Neural cell (in vitro differentiated cells): ENCODE measurements at regions not wholly inside any gene's neighbourhood (a gene's known extent, or its start where the extent isn't known, plus 50 kb on each side); places are given as distances from the start of the nearest gene placed in this dataset.

Experiments
- H2AFZ ChIP-seq: fragments of 200-600, 300-800 bp; sonication (generic), shearing (Covaris generic); 2 replicates; pipeline ENCODE4 v1.6.0; 2014; ENCODE audit warnings: low read depth, mild to moderate bottlenecking, antibody characterized with exemption, low read length, moderate library complexity
- H3F3A ChIP-seq: fragments of 200-600 bp; shearing (Covaris generic); 2 replicates; pipeline ENCODE4 v1.6.1; 2016; ENCODE audit warnings: mild to moderate bottlenecking, moderate library complexity, mixed read lengths, antibody characterized with exemption, low read length; ENCODE audit not compliant: insufficient read depth, poor library complexity, severe bottlenecking
- H3K27ac ChIP-seq: fragments of 200-600, 300-800 bp; sonication (generic), shearing (Covaris generic); 2 replicates; pipeline ENCODE4 v1.5.1; 2014; ENCODE audit warnings: mild to moderate bottlenecking, low read length, moderate library complexity
- H3K27me3 ChIP-seq: fragments of 300-800, 200-600 bp; sonication (generic), shearing (Covaris generic); 2 replicates; pipeline ENCODE4 v1.6.0; 2014; ENCODE audit warnings: mild to moderate bottlenecking, low read depth, low read length, moderate library complexity; ENCODE audit not compliant: insufficient read depth
- H3K36me3 ChIP-seq: fragments of 300-800, 200-600 bp; sonication (generic), shearing (Covaris generic); 2 replicates; pipeline ENCODE4 v1.5.1; 2014; ENCODE audit warnings: mild to moderate bottlenecking, antibody characterized with exemption, low read length, moderate library complexity; ENCODE audit not compliant: insufficient read depth
- H3K4me2 ChIP-seq: fragments of 300-800, 200-600 bp; sonication (generic), shearing (Covaris generic); 2 replicates; pipeline ENCODE4 v1.6.0; 2014; ENCODE audit warnings: mild to moderate bottlenecking, low read length
- H3K4me3 ChIP-seq: fragments of 300-800, 200-600 bp; sonication (generic), shearing (Covaris generic); 2 replicates; pipeline ENCODE4 v1.5.1; 2014; ENCODE audit warnings: mild to moderate bottlenecking, low read length, moderate library complexity
- H3K79me2 ChIP-seq: fragments of 200-600 bp; shearing (Covaris generic); replicated peaks from 2 replicates; pipeline ENCODE4 v1.6.0; 2014; ENCODE audit warnings: mild to moderate bottlenecking, low read length, moderate library complexity; ENCODE audit not compliant: insufficient read depth
- H3K9ac ChIP-seq: fragments of 300-800, 200-600 bp; sonication (generic), shearing (Covaris generic); 2 replicates; pipeline ENCODE4 v1.6.1; 2016; ENCODE audit warnings: mild to moderate bottlenecking, low read length, mixed read lengths
- H3K9me2 ChIP-seq: fragments of 200-600 bp; shearing (Covaris generic); 2 replicates; pipeline ENCODE4 v1.6.1; 2016; ENCODE audit warnings: mild to moderate bottlenecking, low read length, mixed read lengths; ENCODE audit not compliant: insufficient read depth
- H3K9me3 ChIP-seq: fragments of 200-600, 300-800 bp; sonication (generic), shearing (Covaris generic); 2 replicates; pipeline ENCODE4 v1.6.1; 2016; ENCODE audit warnings: mild to moderate bottlenecking, mixed run types, low read length, moderate library complexity, mixed read lengths
- H4K20me1 ChIP-seq: fragments of 200-600 bp; shearing (Covaris generic); 2 replicates; pipeline ENCODE4 v1.6.1; 2016; ENCODE audit warnings: mild to moderate bottlenecking, mixed run types; ENCODE audit not compliant: insufficient read depth
- CTCF ChIP-seq: fragments of 450-650 bp; IDR thresholded peaks from 2 replicates; pipeline ENCODE4 v1.5.1; 2014; ENCODE audit warnings: antibody characterized with exemption, mild to moderate bottlenecking, moderate library complexity; ENCODE audit not compliant: poor library complexity, severe bottlenecking
- EP300 ChIP-seq: fragments of 450-650 bp; conservative IDR thresholded peaks from 2 replicates; pipeline ENCODE4 v1.6.1; 2014; ENCODE audit warnings: antibody characterized with exemption, mild to moderate bottlenecking, moderate library complexity; ENCODE audit not compliant: poor library complexity, severe bottlenecking
- EZH2 ChIP-seq: fragments of 200-600, 300-800 bp; shearing (Covaris generic), sonication (generic); IDR thresholded peaks from 2 replicates; pipeline ENCODE4 v1.6.1; 2014; ENCODE audit warnings: antibody characterized with exemption, low read length, borderline replicate concordance, mild to moderate bottlenecking; ENCODE audit not compliant: insufficient read depth, poor library complexity, severe bottlenecking
- MXI1 ChIP-seq: fragments of 450-650 bp; conservative IDR thresholded peaks from 2 replicates; pipeline ENCODE4 v1.6.1; 2014; ENCODE audit warnings: antibody characterized with exemption, mild to moderate bottlenecking; ENCODE audit not compliant: poor library complexity, severe bottlenecking
- POLR2AphosphoS5 ChIP-seq: IDR thresholded peaks from 2 replicates; pipeline ENCODE4 v1.6.1; 2012
- RAD21 ChIP-seq: fragments of 450-650 bp; conservative IDR thresholded peaks from 2 replicates; pipeline ENCODE4 v1.6.1; 2014; ENCODE audit warnings: antibody characterized with exemption, mild to moderate bottlenecking, moderate library complexity
- REST ChIP-seq: IDR thresholded peaks from 2 replicates; pipeline ENCODE4 v1.6.1; 2012; ENCODE audit warnings: borderline replicate concordance
- SMC3 ChIP-seq: fragments of 450-650 bp; conservative IDR thresholded peaks from 2 replicates; pipeline ENCODE4 v1.6.1; 2014; ENCODE audit warnings: antibody characterized with exemption, mild to moderate bottlenecking, moderate library complexity; ENCODE audit not compliant: poor library complexity
- TAF1 ChIP-seq: IDR thresholded peaks from 2 replicates; pipeline ENCODE4 v1.6.1; 2012; ENCODE audit warnings: low read depth

- Histone ChIP-seq H3K36me3 (no peaks in the 10 kb centered on the region), H3K9me3 (no peaks in the 10 kb centered on the region), H3K79me2 (no peaks in the 10 kb centered on the region), H3K4me2 (no peak overlapping the region), H3K4me3 (no peak overlapping the region), H4K20me1 (no peaks in the 10 kb centered on the region), H3K27me3 (no peaks in the 10 kb centered on the region), H3K9me2 (no peaks in the 10 kb centered on the region), H3K9ac (no peak overlapping the region), H2AFZ (no peak overlapping the region), H3F3A (no peaks in the 10 kb centered on the region), H3K27ac (no peak overlapping the region)
- no peak for TF ChIP-seq MXI1
- TF ChIP-seq REST = no peak
- no peak for TF ChIP-seq CTCF
- no peak for TF ChIP-seq RAD21
- TF ChIP-seq TAF1 = no peak
- no peak for TF ChIP-seq EP300
- no peak for TF ChIP-seq EZH2
- TF ChIP-seq SMC3 = no peak
- TF ChIP-seq POLR2AphosphoS5 = no peak
These were observed 92.8 kb upstream of the PLXNC1 start for GRCh38 chr12:94055528-94055927.

- Histone ChIP-seq H3F3A (no peaks in the 10 kb centered on the region), H3K4me2 (no peak overlapping the region), H2AFZ (no peak overlapping the region), H3K9ac (no peak overlapping the region), H3K4me3 (no peak overlapping the region), H3K27ac (no peak overlapping the region), H3K9me2 (no peaks in the 10 kb centered on the region), H4K20me1 (no peaks in the 10 kb centered on the region), H3K79me2 (no peaks in the 10 kb centered on the region), H3K36me3 (no peaks in the 10 kb centered on the region), H3K27me3 (no peaks in the 10 kb centered on the region), H3K9me3 (no peaks in the 10 kb centered on the region)
- TF ChIP-seq TAF1 = no peak
- no peak for TF ChIP-seq EZH2
- no peak for TF ChIP-seq CTCF
- TF ChIP-seq RAD21 = no peak
- no peak for TF ChIP-seq EP300
- no peak for TF ChIP-seq MXI1
- no peak for TF ChIP-seq SMC3
- no peak for TF ChIP-seq REST
- TF ChIP-seq POLR2AphosphoS5 = no peak
These were observed 91.8 kb upstream of the PLXNC1 start for GRCh38 chr12:94056419-94057158.
